AG09319 (cell line): ENCODE measurements at regions not wholly inside any gene's neighbourhood (a gene's known extent, or its start where the extent isn't known, plus 50 kb on each side); places are given as distances from the start of the nearest gene placed in this dataset.

ENCODE experiments used
- DNase-seq: peaks from one replicate; pipeline ENCODE4 v3.0.0-alpha.2; 2010; ENCODE audit warnings: low read depth; ENCODE audit errors: extremely low read depth
- CTCF ChIP-seq: IDR thresholded peaks from 2 replicates; pipeline ENCODE4 v1.5.1; 2011; ENCODE audit warnings: low read depth, mild to moderate bottlenecking, inconsistent platforms, low read length, moderate library complexity

GRCh38 chr7:88357294-88357693 is 50.6 kb upstream of the STEAP4 start:
- DNase-seq = no peak
- peak; percentile 33 for TF ChIP-seq CTCF
